ENCODE measurements at regions not wholly inside any gene's neighbourhood (a gene's known extent, or its start where the extent isn't known, plus 50 kb on each side); places are given as distances from the start of the nearest gene placed in this dataset.

DNA sequence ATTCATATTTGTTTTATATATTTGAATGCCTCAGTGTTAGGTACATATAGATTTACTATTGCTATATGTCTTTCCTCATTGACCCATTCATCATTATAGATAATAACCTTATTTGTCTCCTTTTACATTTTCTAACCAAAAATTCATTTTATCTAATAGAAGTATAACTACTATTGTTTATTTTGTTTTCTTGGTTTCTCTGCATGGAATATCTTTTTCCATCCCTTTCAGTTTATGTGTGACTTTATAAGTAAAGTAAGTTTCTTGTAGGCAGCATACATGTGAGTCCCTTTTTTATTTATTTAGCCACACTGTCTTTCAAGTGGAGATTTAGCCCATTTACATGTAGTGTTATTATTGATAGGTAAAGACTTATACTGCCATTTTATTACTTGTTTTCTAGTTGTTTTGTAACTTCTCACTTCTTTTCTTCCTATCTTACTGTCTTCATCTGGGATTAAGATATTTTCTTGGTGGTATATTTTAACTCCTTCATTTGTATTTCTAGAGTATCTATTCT lies 572.0 kb upstream of the MAN1A1 start:
- H3K27ac ChIP-seq = no peak overlapping the region
- H3K36me3 ChIP-seq = no peaks in the 10 kb centered on the region
- H3K4me1 ChIP-seq = no peaks in the 10 kb centered on the region
- ATAC-seq = no peak
- no peak overlapping the region for H3K4me3 ChIP-seq
- H3K9me3 ChIP-seq = peaks cover 0 to 42% (median 0%) of the 10 kb centered on the region in 3 donors
- H3K27me3 ChIP-seq = no peaks in the 10 kb centered on the region
- TF ChIP-seq, protein P1, sequence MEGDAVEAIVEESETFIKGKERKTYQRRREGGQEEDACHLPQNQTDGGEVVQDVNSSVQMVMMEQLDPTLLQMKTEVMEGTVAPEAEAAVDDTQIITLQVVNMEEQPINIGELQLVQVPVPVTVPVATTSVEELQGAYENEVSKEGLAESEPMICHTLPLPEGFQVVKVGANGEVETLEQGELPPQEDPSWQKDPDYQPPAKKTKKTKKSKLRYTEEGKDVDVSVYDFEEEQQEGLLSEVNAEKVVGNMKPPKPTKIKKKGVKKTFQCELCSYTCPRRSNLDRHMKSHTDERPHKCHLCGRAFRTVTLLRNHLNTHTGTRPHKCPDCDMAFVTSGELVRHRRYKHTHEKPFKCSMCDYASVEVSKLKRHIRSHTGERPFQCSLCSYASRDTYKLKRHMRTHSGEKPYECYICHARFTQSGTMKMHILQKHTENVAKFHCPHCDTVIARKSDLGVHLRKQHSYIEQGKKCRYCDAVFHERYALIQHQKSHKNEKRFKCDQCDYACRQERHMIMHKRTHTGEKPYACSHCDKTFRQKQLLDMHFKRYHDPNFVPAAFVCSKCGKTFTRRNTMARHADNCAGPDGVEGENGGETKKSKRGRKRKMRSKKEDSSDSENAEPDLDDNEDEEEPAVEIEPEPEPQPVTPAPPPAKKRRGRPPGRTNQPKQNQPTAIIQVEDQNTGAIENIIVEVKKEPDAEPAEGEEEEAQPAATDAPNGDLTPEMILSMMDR (IDR thresholded peaks at IDR 0.05) = no peak
- TF ChIP-seq POLR2A (IDR thresholded peaks at IDR 0.05) (no peak), POLR2AphosphoS5 (IDR thresholded peaks at IDR 0.05) (no peak), EP300 (IDR thresholded peaks at IDR 0.05) (no peak)

DNA sequence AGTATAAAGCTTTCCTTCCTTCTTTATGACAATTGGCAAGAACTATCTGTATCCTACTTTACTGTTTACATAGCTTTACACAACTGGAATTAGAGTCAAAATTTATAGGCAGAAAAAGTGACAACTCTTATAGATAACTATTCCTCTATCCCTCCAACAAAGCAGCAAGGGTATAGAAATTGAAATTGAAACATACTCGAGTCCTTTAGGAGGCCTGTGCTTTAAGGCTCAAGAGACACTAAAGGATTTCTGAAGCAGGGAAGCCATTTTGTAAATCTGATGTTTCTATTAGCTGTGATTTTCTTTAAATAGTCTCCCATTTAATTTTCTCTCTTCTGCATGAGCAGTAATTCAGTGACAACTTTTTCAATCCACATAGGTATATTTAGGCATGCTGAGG lies 567.6 kb upstream of the MAN1A1 start:
- H3K9me3 ChIP-seq = peaks cover 0 to 12% (median 0%) of the 10 kb centered on the region in 3 donors
- no peak for ATAC-seq
- no peak for TF ChIP-seq EP300 (IDR thresholded peaks at IDR 0.05)
- WGBS, 2 donors (ENCODE audit: low coverage in 1 of 2) = 81 to 82% methylated on average over 1 of the region's 1 CpG
- no peaks in the 10 kb centered on the region for H3K36me3 ChIP-seq
- no peak overlapping the region for H3K27ac ChIP-seq
- no peak overlapping the region for H3K4me3 ChIP-seq
- H3K27me3 ChIP-seq = no peaks in the 10 kb centered on the region
- H3K4me1 ChIP-seq = no peaks in the 10 kb centered on the region

DNA sequence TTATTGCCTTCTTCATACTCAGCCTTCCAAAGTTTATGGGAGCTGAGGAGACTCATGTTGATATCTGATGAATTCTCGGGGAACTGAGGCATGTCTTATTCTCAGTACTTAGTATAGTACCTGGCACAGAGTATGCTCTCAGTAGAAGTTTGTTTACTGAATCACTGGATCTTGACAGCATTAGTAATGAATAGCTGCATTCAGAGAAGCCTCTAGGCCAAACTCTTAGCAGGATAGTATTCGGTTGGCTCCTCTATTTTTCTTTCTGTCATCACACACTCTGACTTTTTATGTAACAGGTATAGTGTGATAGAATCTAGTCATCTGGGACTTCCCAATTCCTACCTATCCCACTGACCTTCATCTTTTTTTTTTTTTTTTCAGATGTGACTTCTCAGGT lies 566.4 kb upstream of the MAN1A1 start:
- no peak overlapping the region for H3K4me3 ChIP-seq
- H3K4me1 ChIP-seq = no peaks in the 10 kb centered on the region
- no peaks in the 10 kb centered on the region for H3K36me3 ChIP-seq
- no peak overlapping the region for H3K27ac ChIP-seq
- TF ChIP-seq POLR2A (IDR thresholded peaks at IDR 0.05) (no peak), EP300 (IDR thresholded peaks at IDR 0.05) (no peak), POLR2AphosphoS5 (IDR thresholded peaks at IDR 0.05) (no peak)
- TF ChIP-seq, protein P1 (IDR thresholded peaks at IDR 0.05) = no peak
- peaks cover 0 to under 1% (median 0%) of the 10 kb centered on the region in 3 donors for H3K9me3 ChIP-seq
- no peak for ATAC-seq
- H3K27me3 ChIP-seq = no peaks in the 10 kb centered on the region
- 43 to 48% methylated on average over 2 of the region's 2 CpGs for WGBS, 2 donors (ENCODE audit: low coverage in 1 of 2)

DNA sequence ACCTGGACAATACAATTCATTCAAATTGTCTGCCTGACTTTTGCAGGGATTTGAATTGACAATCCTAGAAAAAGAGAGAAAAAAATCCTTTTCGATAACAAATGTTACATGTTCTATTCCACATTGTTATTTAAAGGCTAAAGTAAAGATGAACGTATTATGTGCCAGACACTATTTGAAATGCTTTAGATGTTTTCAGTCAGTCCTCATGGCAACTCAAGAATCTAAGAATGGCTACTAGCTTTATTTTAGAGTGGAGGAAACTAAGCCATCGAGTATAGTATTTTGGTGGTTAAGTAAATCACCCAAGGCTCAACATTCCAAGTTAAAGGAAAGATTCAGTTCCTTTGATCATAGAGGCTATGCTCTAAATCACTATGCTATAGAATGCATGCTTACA lies 558.6 kb upstream of the MAN1A1 start:
- Histone ChIP-seq H3K4me3 (no peak overlapping the region), H3K36me3 (no peaks in the 10 kb centered on the region), H3K9me3 (no peaks in the 10 kb centered on the region), H3K27me3 (no peaks in the 10 kb centered on the region), H3K4me1 (no peaks in the 10 kb centered on the region), H3K27ac (no peak overlapping the region)
- TF ChIP-seq POLR2AphosphoS5 (IDR thresholded peaks at IDR 0.05) (no peak), EP300 (IDR thresholded peaks at IDR 0.05) (no peak), POLR2A (IDR thresholded peaks at IDR 0.05) (no peak)
- TF ChIP-seq, protein P1 (IDR thresholded peaks at IDR 0.05) = no peak
- WGBS, 2 donors (ENCODE audit: low coverage in 1 of 2) = 36 to 63% methylated on average over 3 of the region's 3 CpGs
- no peak for ATAC-seq

DNA sequence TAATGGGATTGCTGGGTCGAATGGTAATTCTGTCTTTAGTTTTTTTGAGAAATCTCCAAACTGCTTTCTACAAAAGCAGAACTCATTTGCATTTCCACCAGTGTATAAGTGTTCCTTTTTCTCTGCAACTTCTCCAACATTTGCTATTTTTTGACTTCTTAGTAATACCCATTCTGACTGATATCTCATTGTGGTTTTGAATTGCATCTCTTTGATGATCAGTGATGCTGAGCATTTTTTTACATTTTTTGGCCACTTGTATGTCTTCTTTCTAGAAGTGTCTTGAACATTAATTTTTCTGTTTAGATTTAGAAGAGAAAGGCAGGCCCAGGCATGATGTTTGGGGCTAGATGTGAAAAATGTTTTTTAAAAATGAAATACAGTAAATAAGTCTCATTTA lies 553.1 kb upstream of the MAN1A1 start:
- TF ChIP-seq EP300 (IDR thresholded peaks at IDR 0.05) = no peak
- TF ChIP-seq POLR2AphosphoS5 (IDR thresholded peaks at IDR 0.05) = no peak
- TF ChIP-seq, protein P1 (IDR thresholded peaks at IDR 0.05) = no peak
- TF ChIP-seq POLR2A (IDR thresholded peaks at IDR 0.05) = no peak
- 73% methylated on average over 1 of the region's 1 CpG for WGBS, 2 donors (ENCODE audit: low coverage in 1 of 2)
- ATAC-seq = no peak

More for the DNA sequence above, 553.1 kb upstream of the MAN1A1 start:
- no peaks in the 10 kb centered on the region for H3K9me3 ChIP-seq
- no peaks in the 10 kb centered on the region for H3K27me3 ChIP-seq
- no peak overlapping the region for H3K4me3 ChIP-seq
- no peaks in the 10 kb centered on the region for H3K36me3 ChIP-seq
- H3K27ac ChIP-seq = no peak overlapping the region
- H3K4me1 ChIP-seq = no peaks in the 10 kb centered on the region

Measured in gastroesophageal sphincter (tissue), 4 donors.